WTC11 (cell line): ENCODE measurements at regions not wholly inside any gene's neighbourhood (a gene's known extent, or its start where the extent isn't known, plus 50 kb on each side); places are given as distances from the start of the nearest gene placed in this dataset.

Experiments
- ATF1 ChIP-seq: sonication (generic); formaldehyde crosslinking; IDR thresholded peaks from 2 replicates; pipeline ENCODE4 v1.8.1; 2023; ENCODE audit warnings: mild to moderate bottlenecking, moderate library complexity, missing genetic modification reagents
- CTCF ChIP-seq: fragments of 200-600 bp; IDR thresholded peaks from 2 replicates; pipeline ENCODE4 v1.8.0; 2022; ENCODE audit warnings: antibody characterized with exemption
- E2F1 ChIP-seq: sonication (generic); formaldehyde crosslinking; IDR thresholded peaks from 2 replicates; pipeline ENCODE4 v1.8.0; 2022; ENCODE audit warnings: mild to moderate bottlenecking, missing genetic modification reagents
- ETV6 ChIP-seq: sonication (generic); formaldehyde crosslinking; IDR thresholded peaks from 2 replicates; pipeline ENCODE4 v1.8.1; 2022; ENCODE audit warnings: mild to moderate bottlenecking, missing genetic modification reagents
- FOXK1 ChIP-seq: sonication (generic); formaldehyde crosslinking; IDR thresholded peaks from 2 replicates; pipeline ENCODE4 v1.8.0; 2022; ENCODE audit warnings: mild to moderate bottlenecking, moderate library complexity, missing genetic modification reagents
- GTF2I ChIP-seq: fragments of 250-450 bp; sonication (Bioruptor Pico); conservative IDR thresholded peaks from 2 replicates; pipeline ENCODE4 v1.4.0; 2021; ENCODE audit warnings: mild to moderate bottlenecking
- MAX ChIP-seq: sonication (generic); formaldehyde crosslinking; IDR thresholded peaks from 2 replicates; pipeline ENCODE4 v1.8.0; 2022; ENCODE audit warnings: mild to moderate bottlenecking, missing genetic modification reagents
- RELA ChIP-seq: sonication (generic); formaldehyde crosslinking; IDR thresholded peaks from 2 replicates; pipeline ENCODE4 v1.8.1; 2022; ENCODE audit warnings: missing genetic modification reagents, mild to moderate bottlenecking, borderline replicate concordance
- TEAD4 ChIP-seq: sonication (generic); formaldehyde crosslinking; IDR thresholded peaks from 2 replicates; pipeline ENCODE4 v1.8.0; 2022; ENCODE audit warnings: mild to moderate bottlenecking, missing genetic modification reagents
- ZBTB21 ChIP-seq: sonication (generic); formaldehyde crosslinking; IDR thresholded peaks from 2 replicates; pipeline ENCODE4 v1.8.1; 2023; ENCODE audit warnings: mild to moderate bottlenecking, missing genetic modification reagents, borderline replicate concordance
- ZMAT4 ChIP-seq: fragments of 250-450 bp; sonication (Bioruptor Pico); IDR thresholded peaks from 2 replicates; pipeline ENCODE4 v1.9.0; 2021; ENCODE audit warnings: mild to moderate bottlenecking
- ZNF219 ChIP-seq: sonication (generic); formaldehyde crosslinking; IDR thresholded peaks from 2 replicates; pipeline ENCODE4 v1.8.0; 2023; ENCODE audit warnings: missing genetic modification reagents, mild to moderate bottlenecking, borderline replicate concordance
- ZNF281 ChIP-seq: sonication (generic); formaldehyde crosslinking; IDR thresholded peaks from 2 replicates; pipeline ENCODE4 v1.8.0; 2023; ENCODE audit warnings: mild to moderate bottlenecking, missing genetic modification reagents

- no peak for TF ChIP-seq CTCF
- no peak for TF ChIP-seq TEAD4 (CRISPR knock-in tag)
- TF ChIP-seq RELA (CRISPR knock-in tag): no peak
- no peak for TF ChIP-seq ZNF281 (CRISPR knock-in tag)
- no peak for TF ChIP-seq GTF2I
- no peak for TF ChIP-seq ETV6 (CRISPR knock-in tag)
- no peak for TF ChIP-seq E2F1 (CRISPR knock-in tag)
- no peak for TF ChIP-seq ZNF219 (CRISPR knock-in tag)
- no peak for TF ChIP-seq ZBTB21 (CRISPR knock-in tag)
- TF ChIP-seq FOXK1: no peak
- TF ChIP-seq ZMAT4 (CRISPR knock-in tag): no peak
- TF ChIP-seq MAX (CRISPR knock-in tag): no peak
- TF ChIP-seq ATF1 (CRISPR knock-in tag): no peak
Measured at GRCh38 chr17:34024806-34025551, 230.1 kb upstream of the CCL2 start.
